Ishikawa (cell line): ENCODE measurements at regions not wholly inside any gene's neighbourhood (a gene's known extent, or its start where the extent isn't known, plus 50 kb on each side); places are given as distances from the start of the nearest gene placed in this dataset.

Experiments used
- MAX ChIP-seq: IDR thresholded peaks from 2 replicates; pipeline ENCODE4 v1.6.1; 2012
- NFIC ChIP-seq: IDR thresholded peaks from 2 replicates; pipeline ENCODE4 v1.6.1; 2012
- RAD21 ChIP-seq: IDR thresholded peaks from 2 replicates; pipeline ENCODE4 v1.6.1; 2012; ENCODE audit warnings: low read depth

- TF ChIP-seq MAX (no peak), NFIC (no peak), RAD21 (no peak)
Measured at GRCh38 chr2:147170932-147171331, 673.9 kb upstream of the ACVR2A start.
